NCI-H2107 treated with DMSO at 0.1 percent for 48 hours (cell line): ENCODE measurements at regions not wholly inside any gene's neighbourhood (a gene's known extent, or its start where the extent isn't known, plus 50 kb on each side); places are given as distances from the start of the nearest gene placed in this dataset.

Experiments used
- DNase-seq: peaks from one replicate; lab custom pipeline; 2025; ENCODE audit not compliant: unreplicated experiment; lab: John Stamatoyannopoulos, UW

DNA sequence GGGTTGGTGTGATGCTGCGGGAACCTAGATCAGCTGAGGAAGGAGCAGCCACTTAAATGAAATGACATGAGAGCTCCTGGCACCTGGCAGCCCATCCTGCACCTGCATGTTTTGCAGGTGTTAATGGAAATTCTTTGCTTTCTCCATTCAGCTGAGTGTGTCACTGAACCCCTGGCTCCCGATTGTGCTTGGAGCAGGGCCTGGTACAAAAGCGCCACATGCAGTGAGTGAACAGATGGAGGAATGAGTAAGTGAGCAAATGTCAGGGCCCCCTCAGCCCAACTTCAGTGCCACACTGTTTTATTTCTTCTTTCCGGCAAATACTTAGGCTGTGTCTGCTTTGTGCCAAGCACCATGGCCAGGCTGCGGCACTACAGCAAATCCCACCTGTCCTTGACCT lies 132.2 kb downstream of the ASB7 start:
- peak; percentile 21 for DNase-seq

DNA sequence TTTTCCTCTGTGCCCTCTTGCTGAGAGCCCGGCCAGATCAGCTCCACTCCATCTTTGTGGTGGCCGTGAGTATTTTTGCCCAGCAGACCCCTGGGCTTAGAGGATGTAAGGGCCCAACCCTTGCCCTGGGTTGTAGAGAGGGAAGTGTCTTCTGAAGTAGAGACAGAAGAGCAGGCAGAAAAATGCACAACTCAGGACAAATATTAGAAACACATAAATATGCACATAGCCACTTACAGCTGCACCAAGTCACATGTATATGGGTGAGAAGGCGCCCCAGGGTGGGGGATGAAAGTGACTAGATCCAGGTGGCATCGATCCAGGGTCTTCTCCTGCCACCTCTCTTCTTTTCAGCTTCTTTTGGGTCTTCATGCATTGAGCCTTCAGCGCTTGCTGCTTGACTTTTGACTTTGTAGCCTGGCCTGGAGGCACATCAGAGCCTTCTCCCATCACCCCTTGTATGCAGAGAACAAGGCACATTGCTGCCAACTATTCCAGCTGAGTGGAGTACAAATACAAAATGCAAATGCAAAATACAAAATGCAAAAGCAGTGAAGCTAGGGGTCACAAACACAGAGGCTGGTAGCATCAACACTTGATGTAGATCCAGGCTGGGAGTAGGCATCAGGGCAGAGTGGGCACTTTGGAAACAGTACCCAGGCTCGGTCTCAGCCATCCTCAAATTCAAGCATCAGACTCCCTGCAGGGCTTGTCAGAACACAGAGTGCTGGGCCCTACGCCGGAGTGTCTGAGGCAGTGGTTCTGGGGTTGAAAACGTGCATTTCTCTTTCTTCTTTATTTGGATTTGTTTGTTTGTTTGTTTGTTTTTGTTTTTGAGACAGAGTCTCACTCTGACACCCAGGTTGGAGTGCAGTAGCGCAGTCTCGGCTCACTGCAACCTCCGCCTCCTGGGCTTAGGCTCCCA lies 133.0 kb downstream of the ASB7 start:
- no peak for DNase-seq

DNA sequence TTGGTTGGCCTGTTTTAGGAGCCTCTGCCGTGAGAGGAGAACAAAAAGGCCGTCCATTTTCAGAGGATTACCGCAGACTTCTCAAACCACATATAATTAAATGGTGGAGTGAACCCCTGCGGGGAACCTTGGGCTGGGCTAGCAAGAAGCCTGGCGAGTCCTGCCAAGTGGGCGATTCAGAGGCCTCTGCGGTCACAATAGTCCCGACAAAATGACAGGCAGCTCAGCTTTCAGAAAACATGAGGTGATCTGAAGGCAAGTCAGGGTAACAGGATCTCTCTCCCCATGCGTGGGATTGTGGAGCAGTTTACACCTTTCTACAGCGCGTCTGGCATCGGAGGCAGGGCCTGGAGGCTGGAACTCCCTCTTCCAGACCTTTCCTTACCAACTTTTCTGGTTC lies 134.8 kb downstream of the ASB7 start:
- DNase-seq, result peak; percentile 68

DNA sequence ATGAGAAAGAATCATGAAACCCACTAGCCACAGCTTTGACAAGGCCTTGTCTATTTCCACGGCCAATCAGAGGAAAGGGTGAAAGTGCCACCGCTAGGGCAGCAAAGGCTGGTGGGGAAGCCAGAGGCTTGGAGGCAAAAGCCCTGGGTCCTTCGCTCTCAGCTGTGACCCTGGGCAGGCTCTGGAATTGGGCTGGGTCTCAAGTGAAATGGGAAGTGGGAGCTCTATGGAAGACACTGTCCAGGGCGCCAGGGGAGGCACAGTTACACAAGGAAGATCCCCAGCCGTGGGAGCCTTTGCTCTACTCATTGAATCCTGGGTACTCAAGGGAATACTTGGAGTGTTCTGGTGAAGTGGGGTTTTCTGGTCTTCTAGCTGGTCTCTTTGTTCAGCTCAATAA lies 136.2 kb downstream of the ASB7 start:
- peak; percentile 17 for DNase-seq

DNA sequence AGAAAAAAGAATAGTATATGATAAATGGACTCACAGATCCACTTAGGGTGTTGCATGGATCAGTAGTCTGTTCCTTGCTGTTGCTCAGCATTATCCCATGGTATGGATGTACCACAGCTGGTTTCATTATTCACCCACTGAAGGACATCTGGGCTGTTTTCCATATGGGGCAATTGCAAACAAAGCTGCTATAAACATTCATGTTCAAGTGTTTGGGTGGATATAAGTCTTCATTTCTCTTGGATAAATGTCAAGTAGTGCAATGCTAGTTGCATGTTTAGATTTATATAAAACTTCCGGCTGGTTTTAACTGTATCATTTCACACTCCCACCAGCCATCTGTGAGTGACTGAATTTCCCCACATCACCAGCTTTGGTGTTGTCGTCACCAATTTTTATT lies 137.7 kb downstream of the ASB7 start:
- no peak for DNase-seq

DNA sequence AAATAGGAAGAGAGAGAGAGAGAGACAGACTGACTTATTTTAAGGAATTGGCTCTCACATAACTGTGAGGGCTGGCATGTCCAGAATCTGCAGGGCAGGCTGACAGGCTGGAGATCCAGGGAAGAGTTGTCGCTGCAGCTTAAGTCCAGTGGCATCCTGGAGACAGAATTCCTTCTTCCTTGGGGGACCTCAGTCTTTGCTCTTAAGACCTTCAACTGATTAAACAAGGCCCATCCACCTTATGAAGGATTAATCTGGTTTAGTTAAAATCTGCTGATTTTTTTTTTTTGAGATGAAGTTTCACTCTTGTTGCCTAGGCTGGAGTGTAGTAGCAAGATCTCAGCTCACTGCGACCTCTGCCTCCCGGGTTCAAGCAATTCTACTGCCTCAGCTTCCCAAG lies 128.0 kb upstream of the ALDH1A3 start:
- no peak for DNase-seq

DNA sequence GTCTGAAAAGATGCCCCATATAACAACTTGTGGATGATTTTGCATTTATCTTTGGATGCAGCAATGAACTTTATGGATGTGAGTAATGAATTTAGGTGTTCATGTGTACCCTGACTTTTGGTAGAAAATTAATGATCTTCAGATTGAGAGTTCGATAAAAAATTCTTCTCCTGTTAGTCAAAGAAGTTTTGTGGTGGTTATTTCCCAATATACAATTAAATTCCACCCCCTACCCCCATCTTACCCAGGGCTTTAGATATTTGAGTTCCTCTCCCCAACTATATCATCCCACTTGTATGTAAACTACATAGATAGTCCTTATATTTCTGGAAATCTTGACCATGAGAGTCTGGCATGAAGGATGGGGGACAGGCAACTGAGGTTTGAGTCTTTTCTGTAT lies 126.1 kb upstream of the ALDH1A3 start:
- DNase-seq, result no peak

DNA sequence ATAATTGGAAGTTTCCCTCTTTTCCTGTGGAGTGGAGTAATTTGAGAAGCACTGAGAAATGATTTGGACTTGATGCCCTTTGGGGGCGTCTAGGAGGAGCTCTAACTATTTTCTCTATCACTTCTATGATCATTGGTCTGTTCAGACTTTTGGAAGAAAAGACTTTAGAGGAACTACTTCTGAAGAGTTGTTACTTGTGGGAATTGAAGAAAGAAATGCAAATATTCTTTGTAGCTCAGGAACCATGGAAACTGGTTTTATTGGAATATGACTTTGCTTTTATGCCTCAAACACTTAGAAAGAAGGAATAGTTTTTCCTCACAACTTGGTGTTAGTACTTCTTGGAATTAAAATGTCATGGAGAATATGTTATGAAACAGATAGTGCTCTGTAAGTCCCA lies 122.0 kb upstream of the ALDH1A3 start:
- no peak for DNase-seq

DNA sequence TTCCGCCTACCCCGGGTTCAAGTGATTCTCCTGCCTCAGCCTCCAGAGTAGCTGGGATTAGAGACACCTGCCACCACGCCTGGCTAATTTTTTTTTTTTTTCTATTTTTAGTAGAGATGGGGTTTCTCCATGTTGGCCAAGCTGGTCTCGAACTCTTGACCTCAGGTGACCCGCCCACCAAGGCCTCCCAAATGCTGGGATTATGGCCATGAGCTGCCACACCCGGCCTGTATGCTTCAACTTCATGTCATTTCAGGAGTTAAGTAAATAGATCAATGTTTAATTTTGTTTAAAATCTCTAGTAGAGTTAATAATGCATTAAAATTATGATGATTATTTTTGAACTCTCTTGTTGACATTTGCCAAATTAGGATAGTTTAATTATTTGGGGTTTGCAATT lies 121.1 kb upstream of the ALDH1A3 start:
- no peak for DNase-seq

DNA sequence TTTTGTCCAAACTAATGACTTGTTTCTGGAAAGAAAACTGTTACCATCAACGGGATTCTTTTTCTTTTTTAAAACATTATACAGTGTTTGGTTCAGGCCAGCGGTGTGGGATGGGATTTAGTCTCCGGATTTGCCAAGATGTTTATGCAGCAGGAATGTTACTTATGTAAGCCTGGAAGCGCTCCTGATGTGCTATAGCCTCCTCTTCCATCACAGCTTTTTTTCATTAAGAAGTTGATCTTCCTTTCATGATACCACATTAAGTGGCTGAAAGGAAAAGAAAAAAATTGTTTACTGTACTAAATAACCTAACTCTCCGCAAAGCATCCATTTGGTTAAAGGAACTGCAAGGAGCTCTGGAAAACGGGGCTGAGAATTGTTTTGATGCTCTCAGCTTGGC lies 120.5 kb upstream of the ALDH1A3 start:
- DNase-seq, result no peak

DNA sequence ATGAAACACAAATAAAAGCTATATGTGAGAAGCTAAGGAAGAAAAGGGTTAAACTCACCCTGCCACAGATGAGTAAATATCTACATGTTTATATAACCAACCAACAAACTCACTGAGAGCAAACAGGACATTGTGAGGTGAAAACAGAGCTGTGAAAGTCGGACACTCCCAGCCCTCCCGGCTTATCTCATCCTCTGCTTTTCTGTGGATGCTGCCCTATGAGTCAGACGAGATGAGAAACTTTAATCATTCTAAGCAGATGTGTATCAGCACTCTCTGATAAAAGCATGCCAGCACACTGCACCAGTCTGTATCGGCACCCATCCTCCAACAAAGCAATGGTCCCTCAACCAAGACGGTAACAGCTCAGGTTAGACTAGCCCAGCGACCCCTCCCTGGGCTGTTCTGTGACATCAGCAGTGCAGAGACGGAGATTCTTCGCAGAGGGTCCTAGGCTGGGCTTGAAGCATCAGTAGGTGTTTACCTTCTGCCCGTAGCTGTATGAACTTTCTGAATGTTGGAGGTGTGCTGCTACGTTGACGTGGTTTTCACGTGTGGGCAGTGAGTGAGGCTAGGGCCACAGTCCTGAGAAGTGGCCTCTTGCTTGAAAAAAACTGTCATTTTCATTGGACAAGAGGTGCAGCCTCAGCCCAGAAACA lies 119.8 kb upstream of the ALDH1A3 start:
- no peak for DNase-seq

DNA sequence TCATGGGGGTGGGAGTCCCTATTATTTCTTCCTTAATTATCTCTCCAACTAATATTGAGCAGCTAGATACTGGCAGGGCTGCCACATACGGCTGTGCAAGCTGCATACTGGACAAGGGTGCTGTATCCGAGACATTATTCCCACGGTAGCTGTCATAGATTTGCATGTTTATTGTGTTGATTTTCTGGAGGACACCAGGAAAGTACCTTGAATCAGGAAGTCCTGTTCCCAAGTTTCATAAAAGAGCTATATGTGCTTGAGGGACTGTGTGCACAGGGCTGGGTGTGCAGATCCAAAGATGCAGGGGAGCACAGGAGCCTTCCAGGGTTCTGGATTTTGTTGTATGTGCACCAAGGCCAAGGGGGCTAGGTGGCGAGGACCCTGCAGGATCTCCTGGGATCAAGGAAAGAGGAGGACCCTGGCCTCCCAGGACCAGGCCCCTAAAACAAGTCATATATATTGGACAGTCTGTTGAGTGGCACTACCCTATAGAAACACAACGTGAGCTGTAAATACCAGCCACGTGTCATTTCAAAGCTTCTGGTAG lies 119.2 kb upstream of the ALDH1A3 start:
- DNase-seq, result no peak

DNA sequence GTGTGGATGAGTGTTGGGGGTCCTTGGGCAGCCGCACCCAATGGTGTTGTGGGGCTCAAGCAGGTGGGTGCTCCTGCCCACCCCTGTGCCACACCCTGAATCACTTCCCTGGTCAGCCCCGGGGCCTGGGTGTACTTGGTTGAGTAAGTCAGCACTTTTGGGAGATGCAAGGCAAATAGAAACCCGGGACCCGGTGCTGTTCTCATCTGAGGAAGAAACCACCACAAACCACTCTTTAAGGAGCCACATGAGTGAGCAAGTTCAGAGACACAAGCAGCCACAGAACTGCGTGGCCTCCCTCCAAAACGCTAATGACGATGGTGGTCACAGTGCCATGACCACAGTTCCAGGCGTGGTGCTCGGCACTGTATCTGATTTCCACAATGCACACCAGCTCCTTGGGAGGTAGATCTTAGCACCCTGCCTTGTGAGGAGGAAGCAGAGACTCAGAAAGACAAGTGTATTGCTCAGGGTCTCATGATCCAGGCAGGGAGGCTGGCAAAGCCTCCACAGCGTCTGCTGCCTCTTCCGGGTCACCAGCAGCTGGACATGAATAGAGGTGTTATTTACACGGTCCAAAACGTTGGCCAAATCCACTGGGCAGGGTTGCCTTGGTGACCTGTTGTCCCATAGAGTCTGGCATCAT lies 118.2 kb upstream of the ALDH1A3 start:
- no peak for DNase-seq

DNA sequence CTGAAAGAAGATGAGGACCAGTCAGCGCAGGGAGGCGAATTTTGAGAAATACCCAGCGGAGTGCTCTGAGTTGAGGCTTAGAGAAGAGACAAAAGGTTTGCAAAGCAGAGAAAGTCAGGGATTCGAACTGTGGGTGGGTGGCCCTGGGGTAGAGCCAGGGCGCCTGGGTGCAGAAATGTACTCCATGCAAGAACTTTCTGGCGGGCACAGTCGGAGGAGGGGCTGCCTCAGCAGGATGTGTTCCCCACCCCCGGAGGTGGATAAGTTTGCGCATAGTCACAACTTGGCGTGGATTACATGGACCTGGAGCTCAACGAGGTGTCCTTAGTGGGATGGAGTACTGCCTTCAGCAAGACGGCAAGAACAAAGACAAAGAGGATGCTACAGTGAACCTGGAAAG lies 117.3 kb upstream of the ALDH1A3 start:
- DNase-seq, result no peak

DNA sequence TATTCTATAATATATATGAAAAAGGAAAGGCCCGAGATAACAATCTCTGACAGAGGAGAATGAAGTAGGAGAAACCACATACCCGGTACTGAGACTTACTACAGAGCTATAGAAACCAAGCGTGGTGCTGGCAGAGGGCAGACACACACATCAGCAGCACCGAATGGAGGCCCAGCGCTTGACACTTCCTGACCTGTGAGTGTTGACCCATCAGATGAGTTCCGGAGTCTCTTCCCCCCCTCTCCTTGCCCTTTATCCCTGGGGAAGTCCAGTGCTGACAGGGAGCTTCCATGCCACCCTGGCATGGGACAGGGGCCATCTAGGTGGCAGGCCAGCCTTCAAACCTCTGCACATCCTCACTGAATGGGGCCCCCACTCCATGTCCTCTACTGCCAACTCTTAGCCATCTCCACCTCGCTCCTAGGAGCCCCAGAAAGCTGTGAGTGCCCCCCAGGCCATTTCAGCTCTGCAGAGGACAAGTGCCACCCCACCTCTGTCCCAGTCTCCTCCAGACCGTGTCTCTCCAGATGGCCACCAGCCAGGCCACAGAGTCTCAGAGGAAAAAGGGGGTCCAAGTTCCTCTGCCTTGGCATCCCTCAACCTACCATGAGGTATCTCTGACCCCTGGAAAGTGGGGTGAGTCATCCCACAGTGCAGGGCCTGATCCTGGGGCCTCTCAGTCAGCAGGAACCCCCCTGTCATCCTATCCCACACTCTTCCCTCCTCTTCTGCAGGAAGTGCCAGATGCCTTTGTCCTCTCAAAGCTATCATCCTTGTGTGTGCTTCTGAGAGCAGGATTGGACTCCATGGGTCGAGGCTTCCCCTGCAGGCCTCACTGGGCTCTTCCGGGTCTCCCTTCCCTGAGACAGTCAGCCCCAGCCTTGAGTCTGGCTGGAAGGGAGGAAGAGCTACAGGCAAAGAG lies 116.5 kb upstream of the ALDH1A3 start:
- no peak for DNase-seq

DNA sequence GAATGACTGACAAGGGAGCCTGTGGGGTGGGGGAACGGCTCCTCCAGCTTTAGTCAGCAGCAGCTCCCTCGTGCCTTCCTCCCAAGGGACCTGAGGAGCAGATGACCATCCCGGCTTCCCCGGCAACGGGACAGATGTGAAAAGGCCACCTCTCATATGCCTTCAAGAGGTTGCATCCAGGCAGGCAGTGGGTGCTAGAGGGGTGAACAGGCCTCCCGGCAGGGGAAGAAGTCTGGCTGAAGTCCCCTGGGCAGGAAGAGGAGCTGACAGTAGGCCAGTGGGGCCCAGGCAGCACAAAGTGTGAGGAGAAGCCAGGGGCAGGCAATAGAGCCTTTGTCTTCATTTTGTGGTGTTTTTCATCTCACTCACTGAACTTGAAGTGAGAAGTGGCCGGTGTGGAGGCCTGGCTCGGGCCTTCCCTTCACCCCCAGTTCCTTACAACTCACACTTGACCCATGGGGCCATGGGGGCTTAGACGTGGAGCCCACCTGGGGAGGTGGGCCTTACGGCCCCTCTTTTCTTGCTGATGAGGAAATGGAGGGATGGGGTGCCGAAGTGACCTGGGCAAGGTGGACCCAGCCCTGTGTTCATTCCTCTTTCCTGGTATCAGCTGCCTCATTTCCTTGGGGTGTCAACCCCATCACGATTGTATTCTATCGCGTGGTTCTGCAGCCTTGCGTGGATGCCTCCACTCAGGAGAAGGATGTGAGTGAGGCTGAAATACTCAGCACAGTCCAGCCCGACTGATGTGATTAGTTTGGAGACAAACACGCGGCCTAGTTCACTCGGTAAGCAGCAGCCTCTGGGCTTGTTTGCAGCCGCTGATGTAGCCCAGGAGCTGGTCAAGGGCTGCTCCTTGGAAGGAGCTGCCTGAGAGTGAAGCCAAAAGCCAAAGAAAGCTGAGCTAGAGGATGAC lies 115.5 kb upstream of the ALDH1A3 start:
- DNase-seq, result no peak

DNA sequence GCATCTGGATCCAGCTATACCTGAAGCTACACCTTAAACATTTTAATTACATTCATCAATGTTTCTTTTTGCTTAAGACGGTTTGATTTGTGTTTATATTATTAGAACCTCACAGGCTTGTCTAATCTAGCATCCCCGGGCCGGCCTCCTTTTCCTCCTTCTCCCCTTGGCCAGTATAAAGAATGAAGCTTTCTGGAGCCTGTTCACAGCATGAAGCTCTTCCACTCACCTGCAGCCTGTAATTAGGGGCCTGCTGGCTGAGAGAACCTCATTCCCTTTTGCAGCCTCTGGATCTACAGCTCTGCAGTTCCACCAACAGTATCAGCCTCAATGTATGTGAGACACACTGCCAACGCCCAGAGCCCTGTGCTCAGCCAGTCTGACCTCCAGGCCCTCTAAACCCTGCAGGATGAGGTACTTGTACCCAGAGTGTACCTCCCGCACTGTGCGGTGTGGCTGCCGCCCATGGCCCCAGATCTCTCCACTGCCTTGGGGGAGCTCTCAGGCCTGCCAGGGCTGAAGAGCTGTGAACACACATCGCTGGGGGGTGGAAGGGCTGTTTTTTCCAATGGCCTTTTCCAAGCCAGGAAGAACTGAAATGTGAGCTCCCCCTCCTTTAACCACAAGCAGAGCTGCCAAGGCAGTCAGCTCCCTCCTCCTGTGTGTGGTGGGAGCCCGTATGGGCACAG lies 114.7 kb upstream of the ALDH1A3 start:
- peak; percentile 41 for DNase-seq

DNA sequence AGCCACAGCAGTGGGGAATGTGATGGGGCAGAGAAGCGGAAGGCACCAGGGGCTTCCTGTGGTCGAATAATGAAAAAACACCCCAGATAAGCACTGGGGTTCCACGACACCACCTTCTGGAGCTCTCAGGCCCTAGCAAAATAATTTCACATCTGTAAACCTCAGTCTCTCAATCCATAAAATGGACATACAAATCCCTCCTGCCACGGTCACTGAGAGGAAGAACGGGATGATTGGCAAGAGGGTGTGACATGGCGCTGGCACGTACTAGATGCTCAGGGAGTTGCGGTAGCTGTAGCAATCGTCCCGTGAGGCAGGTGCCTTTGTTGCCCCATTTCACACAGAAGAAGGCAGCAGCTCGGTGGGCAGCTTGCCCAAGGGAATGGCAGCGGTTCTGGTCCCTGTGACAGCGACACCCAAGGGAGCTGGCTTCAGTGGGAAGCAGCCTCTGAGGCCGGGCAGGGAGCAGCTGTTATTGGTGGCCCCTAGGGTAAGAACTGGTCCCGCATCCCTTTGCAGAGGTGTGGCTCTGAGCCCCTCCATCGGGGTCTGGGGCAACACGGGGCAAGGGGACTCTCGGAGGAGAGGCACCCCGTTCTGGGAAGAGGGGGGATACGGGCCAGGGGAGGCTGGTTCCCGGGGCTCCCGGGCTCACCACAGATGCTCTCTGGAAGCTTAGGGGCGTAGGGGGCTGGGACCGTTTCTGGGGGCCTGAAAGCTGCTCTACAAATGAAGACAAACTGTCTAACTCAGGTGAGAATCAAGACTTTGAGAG lies 114.0 kb upstream of the ALDH1A3 start:
- no peak for DNase-seq
